PC-3 (cell line): ENCODE measurements at regions not wholly inside any gene's neighbourhood (a gene's known extent, or its start where the extent isn't known, plus 50 kb on each side); places are given as distances from the start of the nearest gene placed in this dataset.
A peak's percentile ranks its signal among the peaks of the same experiment; 100 is the strongest.

Source experiments
- ATAC-seq: fragments of 200-7000 bp; cut with Tn5 transposase; 2 replicates; pipeline ENCODE4 v1.9.1; 2020; ENCODE audit warnings: mild to moderate bottlenecking, moderate library complexity
- BruUV-seq: library from RNA; stranded (reverse); fragments of 400-500 nt; replicated peaks from 2 replicates; lab custom pipeline; 2021; lab: Mats Ljungman, UMichigan
- CTCF ChIA-PET: fragments of 300-600 bp; sonication (Branson Sonifier 250); formaldehyde crosslinking; loops from one replicate; lab custom pipeline; 2022; ENCODE audit warnings: antibody characterized with exemption; lab: Charles Lee
- POLR2A ChIA-PET: fragments of 300-600 bp; sonication (Branson Sonifier 250); formaldehyde crosslinking; loops from one replicate; lab custom pipeline; 2022; ENCODE audit warnings: antibody characterized with exemption; ENCODE audit not compliant: unreplicated experiment; lab: Charles Lee
- DNase-seq: peaks from one replicate; pipeline ENCODE4 v3.0.0-alpha.2; 2015
- H2AFZ ChIP-seq: fragments of 300-600 bp; sonication (generic); 2 replicates; pipeline ENCODE4 v1.6.0; 2016; ENCODE audit warnings: antibody characterized with exemption, low read length
- H3F3A ChIP-seq: fragments of 300-600 bp; sonication (generic); one replicate; pipeline ENCODE4 v1.6.0; 2017; ENCODE audit warnings: antibody characterized with exemption, low read length, control low read depth, mild to moderate bottlenecking; ENCODE audit not compliant: unreplicated experiment
- H3K27ac ChIP-seq: fragments of 300-600 bp; sonication (generic); 2 replicates; pipeline ENCODE4 v1.5.1; 2016; ENCODE audit warnings: mild to moderate bottlenecking, low read length
- H3K27me3 ChIP-seq: fragments of 300-600 bp; sonication (generic); 2 replicates; pipeline ENCODE4 v1.6.1; 2016; ENCODE audit warnings: low read length, mixed read lengths
- H3K36me3 ChIP-seq: fragments of 300-600 bp; sonication (generic); 2 replicates; pipeline ENCODE4 v1.6.1; 2016; ENCODE audit warnings: low read depth, mixed run types, low read length, mixed read lengths
- H3K4me1 ChIP-seq: fragments of 300-600 bp; sonication (generic); 2 replicates; pipeline ENCODE4 v1.5.1; 2016; ENCODE audit warnings: low read length; ENCODE audit not compliant: insufficient read depth
- H3K4me2 ChIP-seq: fragments of 300-600 bp; sonication (generic); 2 replicates; pipeline ENCODE4 v1.6.0; 2016; ENCODE audit warnings: low read length
- H3K4me3 ChIP-seq: fragments of 300-600 bp; sonication (generic); 2 replicates; pipeline ENCODE4 v1.5.1; 2016; ENCODE audit warnings: mild to moderate bottlenecking, low read length, mixed read lengths
- H3K79me2 ChIP-seq: fragments of 300-600 bp; sonication (generic); 2 replicates; pipeline ENCODE4 v1.6.1; 2017; ENCODE audit warnings: low read length, mixed read lengths
- H3K9ac ChIP-seq: fragments of 300-600 bp; sonication (generic); 2 replicates; pipeline ENCODE4 v1.6.0; 2016; ENCODE audit warnings: mild to moderate bottlenecking, low read length
- H3K9me2 ChIP-seq: fragments of 300-600 bp; sonication (generic); replicated peaks from 2 replicates; pipeline ENCODE4 v1.6.1; 2016; ENCODE audit warnings: mixed run types, low read length, mixed read lengths
- H3K9me3 ChIP-seq: fragments of 300-600 bp; sonication (generic); 2 replicates; pipeline ENCODE4 v1.6.1; 2016; ENCODE audit warnings: low read length, mixed read lengths
- H4K20me1 ChIP-seq: fragments of 300-600 bp; sonication (generic); 2 replicates; pipeline ENCODE4 v1.6.1; 2016; ENCODE audit warnings: low read length, mixed read lengths
- EZH2 ChIP-seq: fragments of 300-600 bp; sonication (generic); IDR thresholded peaks from one replicate; pipeline ENCODE4 v1.6.1; 2017; ENCODE audit warnings: antibody characterized with exemption, mild to moderate bottlenecking, low read length; ENCODE audit not compliant: unreplicated experiment
- EZH2phosphoT487 ChIP-seq: fragments of 300-600 bp; sonication (generic); IDR thresholded peaks from 2 replicates; pipeline ENCODE4 v1.6.1; 2018; ENCODE audit warnings: mild to moderate bottlenecking, antibody characterized with exemption, low read length, borderline replicate concordance
- intact Hi-C: fragments of 100-400 bp; cut with micrococcal nuclease; formaldehyde crosslinking; loops from 2 replicates; pipeline ENCODE4 v1.9.0; 2023
- TF ChIP-seq, protein P1 (sequence below): fragments of 300-600 bp; sonication (generic); conservative IDR thresholded peaks from 2 replicates; pipeline ENCODE4 v1.5.1; 2017; ENCODE audit warnings: antibody characterized with exemption, low read depth, mild to moderate bottlenecking, low read length

DNA sequence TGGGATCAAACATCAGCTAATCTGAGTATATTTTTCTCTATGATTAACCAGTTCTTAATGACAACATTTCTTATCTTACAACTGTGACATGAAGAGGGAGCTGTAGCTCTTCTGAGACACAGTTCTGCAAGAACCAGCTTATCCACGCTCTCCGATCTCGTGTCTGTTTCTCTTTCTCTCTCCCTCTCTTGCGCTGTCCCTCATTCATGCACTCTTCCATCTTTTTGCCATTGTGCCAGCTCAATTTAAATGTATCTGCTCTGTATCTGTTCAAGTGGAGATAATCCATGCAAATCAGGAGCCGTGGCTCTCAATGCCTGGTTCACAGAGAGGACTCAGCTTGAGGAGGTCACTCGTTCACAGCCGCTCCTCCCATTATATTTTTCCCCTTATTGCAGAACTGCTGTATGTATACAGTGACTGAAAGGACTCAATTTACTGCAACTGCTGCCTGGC, 494.7 kb upstream of the ADGRL2 start:
- peak overlapping the region; percentile 67 for H2AFZ ChIP-seq
- peak; percentile 38 for DNase-seq

DNA sequence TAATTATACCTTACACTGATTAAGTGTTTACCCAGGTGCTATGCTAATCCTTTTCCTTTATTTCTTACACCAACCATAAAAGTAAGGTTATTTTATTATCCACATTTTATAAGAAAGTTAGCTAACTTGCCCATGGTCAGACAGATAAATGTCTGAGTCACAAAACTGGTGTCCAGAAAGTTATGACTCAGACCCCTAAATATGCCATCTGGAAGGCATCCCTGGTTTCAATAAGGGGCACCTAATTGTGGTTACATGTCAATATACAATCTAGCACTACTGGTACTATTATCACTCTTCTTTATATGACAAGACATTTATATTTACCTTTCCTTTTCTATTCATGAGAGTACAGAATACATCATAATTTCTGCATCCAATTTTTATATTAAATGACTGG, 496.5 kb upstream of the ADGRL2 start:
- Histone ChIP-seq H3K27me3 (peaks cover 13% of the 10 kb centered on the region), H4K20me1 (no peaks in the 10 kb centered on the region), H2AFZ (no peak overlapping the region), H3K79me2 (no peaks in the 10 kb centered on the region), H3K9me3 (no peaks in the 10 kb centered on the region), H3F3A (no peaks in the 10 kb centered on the region), H3K4me1 (peaks cover 6% of the 10 kb centered on the region; the same call in 1 of the 2 replicates), H3K4me3 (no peak overlapping the region), H3K9me2 (no peaks in the 10 kb centered on the region), H3K27ac (no peak overlapping the region), H3K36me3 (no peaks in the 10 kb centered on the region), H3K9ac (no peak overlapping the region), H3K4me2 (no peak overlapping the region)
- intact Hi-C loops, result loop anchor here (5.0 to 10.0 kb wide), 4 partner anchors 241 to 647 kb away; partner anchors contain the start of gene ADGRL2
- DNase-seq (peak; percentile 79), ATAC-seq (peak; percentile 66)
- CTCF ChIA-PET, result no interaction called here
- no TSS peak for BruUV-seq
- POLR2A ChIA-PET, result no interaction called here
- no peak for TF ChIP-seq EZH2
- no peak for TF ChIP-seq EZH2phosphoT487
- TF ChIP-seq, protein P1, sequence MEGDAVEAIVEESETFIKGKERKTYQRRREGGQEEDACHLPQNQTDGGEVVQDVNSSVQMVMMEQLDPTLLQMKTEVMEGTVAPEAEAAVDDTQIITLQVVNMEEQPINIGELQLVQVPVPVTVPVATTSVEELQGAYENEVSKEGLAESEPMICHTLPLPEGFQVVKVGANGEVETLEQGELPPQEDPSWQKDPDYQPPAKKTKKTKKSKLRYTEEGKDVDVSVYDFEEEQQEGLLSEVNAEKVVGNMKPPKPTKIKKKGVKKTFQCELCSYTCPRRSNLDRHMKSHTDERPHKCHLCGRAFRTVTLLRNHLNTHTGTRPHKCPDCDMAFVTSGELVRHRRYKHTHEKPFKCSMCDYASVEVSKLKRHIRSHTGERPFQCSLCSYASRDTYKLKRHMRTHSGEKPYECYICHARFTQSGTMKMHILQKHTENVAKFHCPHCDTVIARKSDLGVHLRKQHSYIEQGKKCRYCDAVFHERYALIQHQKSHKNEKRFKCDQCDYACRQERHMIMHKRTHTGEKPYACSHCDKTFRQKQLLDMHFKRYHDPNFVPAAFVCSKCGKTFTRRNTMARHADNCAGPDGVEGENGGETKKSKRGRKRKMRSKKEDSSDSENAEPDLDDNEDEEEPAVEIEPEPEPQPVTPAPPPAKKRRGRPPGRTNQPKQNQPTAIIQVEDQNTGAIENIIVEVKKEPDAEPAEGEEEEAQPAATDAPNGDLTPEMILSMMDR, result no peak

More for the DNA sequence above, 494.7 kb upstream of the ADGRL2 start:
- Histone ChIP-seq H3K4me3 (peak overlapping the region; percentile 62), H3F3A (no peaks in the 10 kb centered on the region), H3K79me2 (no peaks in the 10 kb centered on the region), H3K27ac (no peak overlapping the region), H3K36me3 (no peaks in the 10 kb centered on the region), H3K9me2 (no peaks in the 10 kb centered on the region), H3K9me3 (no peaks in the 10 kb centered on the region), H3K4me1 (peaks cover 6% of the 10 kb centered on the region; the same call in 1 of the 2 replicates), H3K27me3 (peaks cover 29% of the 10 kb centered on the region), H4K20me1 (no peaks in the 10 kb centered on the region), H3K9ac (no peak overlapping the region), H3K4me2 (peak overlapping the region; percentile 78)
- intact Hi-C loops, result loop anchor here (5.0 to 10.0 kb wide), 4 partner anchors 239 to 499 kb away; partner anchors contain the start of gene ADGRL2
- ATAC-seq, result peak; percentile 87
- BruUV-seq, result no TSS peak
- ChIA-PET CTCF (interaction anchor here (0.7 kb wide), 1 partner anchor 108 kb away, joined by 3 read pairs; no protein-coding TSS in a partner anchor), POLR2A (no interaction called here)
- TF ChIP-seq EZH2, result no peak
- TF ChIP-seq, protein P1, result peak; percentile 48; the same call in 1 of the 2 replicates

DNA sequence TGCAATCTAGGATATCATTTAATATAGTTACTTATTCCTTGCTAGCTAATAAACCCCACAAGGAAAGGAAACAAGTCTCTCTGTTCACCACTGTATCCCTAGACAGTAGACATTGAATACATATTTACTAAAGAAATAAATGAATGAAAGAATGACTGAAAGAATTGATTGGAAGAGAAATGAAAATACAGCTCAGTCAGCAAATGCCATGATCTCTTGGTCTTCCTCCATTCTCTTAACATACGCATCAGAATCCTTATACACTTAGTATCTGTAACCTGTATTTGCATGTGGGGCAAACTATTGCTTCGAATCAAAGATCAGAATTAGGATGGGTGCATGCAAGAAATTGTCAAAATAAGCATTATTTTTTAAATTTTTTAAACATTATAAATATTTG, 500.8 kb upstream of the ADGRL2 start:
- DNase-seq (no peak), ATAC-seq (no peak)
- H3K4me2 ChIP-seq, result no peak overlapping the region
- H3K9ac ChIP-seq, result no peak overlapping the region
- intact Hi-C loops, result loop anchor here (5.0 to 10.0 kb wide), 4 partner anchors 245 to 643 kb away; partner anchors contain the start of gene ADGRL2
- no peak overlapping the region for H2AFZ ChIP-seq
- TF ChIP-seq, protein P1, result no peak
- TF ChIP-seq EZH2phosphoT487 (no peak), EZH2 (no peak)
- H3K36me3 ChIP-seq, result no peaks in the 10 kb centered on the region
- peaks cover 6% of the 10 kb centered on the region; the same call in 1 of the 2 replicates for H3K4me1 ChIP-seq
- BruUV-seq, result no TSS peak
- H3K27me3 ChIP-seq, result no peaks in the 10 kb centered on the region
- H3F3A ChIP-seq, result no peaks in the 10 kb centered on the region
- no peak overlapping the region for H3K4me3 ChIP-seq
- H3K9me2 ChIP-seq, result no peaks in the 10 kb centered on the region
- POLR2A ChIA-PET, result no interaction called here
- CTCF ChIA-PET, result no interaction called here
- no peaks in the 10 kb centered on the region for H3K9me3 ChIP-seq
- H4K20me1 ChIP-seq, result no peaks in the 10 kb centered on the region
- H3K27ac ChIP-seq, result no peak overlapping the region
- H3K79me2 ChIP-seq, result no peaks in the 10 kb centered on the region
